DMS53 (cell line): ENCODE measurements at regions not wholly inside any gene's neighbourhood (a gene's known extent, or its start where the extent isn't known, plus 50 kb on each side); places are given as distances from the start of the nearest gene placed in this dataset.
"Not testable (repeated sequence)": the region's sequence is repeated elsewhere in the genome, so short reads cannot be mapped to it uniquely, and the experiment has no call there.

Experiments used
- DNase-seq: peaks from one replicate; lab custom pipeline; 2025; lab: John Stamatoyannopoulos, UW

DNA sequence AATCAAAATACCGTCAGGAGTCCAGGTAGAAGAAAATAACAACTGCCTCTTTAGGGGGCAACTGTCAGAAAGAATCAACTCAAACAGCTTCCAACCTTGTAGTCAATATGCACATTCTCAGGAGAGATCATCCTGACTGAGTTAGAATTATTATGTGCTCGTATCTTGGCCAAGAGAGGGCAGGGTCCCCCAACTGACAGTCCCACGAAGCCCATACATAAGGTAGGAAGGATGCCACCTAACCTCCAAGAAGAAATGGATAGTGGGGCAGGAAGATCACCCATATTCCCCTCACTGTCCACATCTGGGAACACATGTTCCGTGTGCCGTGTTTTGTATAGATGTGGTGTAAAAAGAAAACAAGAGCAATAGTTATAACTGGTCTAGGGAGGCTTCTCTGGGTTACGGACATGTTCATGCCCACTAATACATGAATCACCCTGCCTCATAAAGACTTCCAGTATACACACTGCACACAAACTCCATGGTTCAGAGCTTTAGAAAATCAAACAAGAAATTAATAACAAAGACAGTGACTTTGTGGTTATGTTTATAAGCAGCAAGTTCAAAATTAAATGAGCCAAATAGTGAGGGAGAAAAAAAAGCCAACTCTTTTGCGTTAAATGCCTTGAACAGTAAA is 295.6 kb downstream of the FGFR2 start:
- no peak for DNase-seq

DNA sequence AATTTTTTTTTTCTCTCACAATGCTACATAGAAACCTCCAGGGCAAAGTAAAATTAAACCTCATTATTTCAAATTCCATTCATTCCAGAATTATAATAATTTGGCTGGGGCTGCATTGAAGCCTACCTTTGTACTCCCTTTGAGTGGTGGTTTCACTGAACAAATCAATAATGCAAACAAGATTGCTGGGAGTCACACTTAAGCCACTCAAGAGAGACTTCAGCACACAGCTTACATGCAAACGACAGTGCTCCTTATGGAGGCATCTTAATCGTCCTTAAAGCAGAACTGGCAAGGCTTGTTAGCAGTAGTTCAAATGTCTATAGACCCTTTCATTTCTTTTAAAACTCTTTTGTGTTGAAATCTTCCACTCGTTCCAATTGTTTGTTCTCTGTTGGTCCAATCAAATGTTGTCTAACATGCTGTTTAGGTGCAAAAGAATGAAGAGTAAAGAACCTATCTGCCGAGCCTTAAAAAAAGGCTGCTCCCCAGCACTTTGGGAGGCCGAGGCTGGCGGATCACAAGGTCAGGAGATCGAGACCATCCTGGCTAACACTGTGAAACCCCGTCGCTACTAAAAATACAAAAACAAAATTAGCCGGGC is 294.9 kb downstream of the FGFR2 start:
- DNase-seq: no peak

DNA sequence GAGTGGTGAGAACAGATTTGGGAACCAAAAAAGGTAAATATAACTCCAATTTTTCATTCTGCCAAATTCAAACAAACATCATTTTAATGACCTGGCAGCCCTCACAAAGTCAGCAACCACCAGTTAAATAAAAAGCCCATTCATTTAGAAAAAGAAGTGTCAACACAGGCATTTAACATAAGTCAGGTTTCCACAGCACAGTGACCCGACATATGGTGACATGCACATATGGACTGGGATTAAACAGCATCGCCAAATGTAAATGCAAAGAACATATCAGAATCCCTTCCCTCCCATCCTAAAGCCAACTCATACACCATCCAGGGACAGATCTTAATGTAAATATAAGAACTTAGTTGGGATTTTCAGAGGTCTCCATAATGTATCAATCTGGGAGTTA is 293.2 kb downstream of the FGFR2 start:
- DNase-seq: no peak

DNA sequence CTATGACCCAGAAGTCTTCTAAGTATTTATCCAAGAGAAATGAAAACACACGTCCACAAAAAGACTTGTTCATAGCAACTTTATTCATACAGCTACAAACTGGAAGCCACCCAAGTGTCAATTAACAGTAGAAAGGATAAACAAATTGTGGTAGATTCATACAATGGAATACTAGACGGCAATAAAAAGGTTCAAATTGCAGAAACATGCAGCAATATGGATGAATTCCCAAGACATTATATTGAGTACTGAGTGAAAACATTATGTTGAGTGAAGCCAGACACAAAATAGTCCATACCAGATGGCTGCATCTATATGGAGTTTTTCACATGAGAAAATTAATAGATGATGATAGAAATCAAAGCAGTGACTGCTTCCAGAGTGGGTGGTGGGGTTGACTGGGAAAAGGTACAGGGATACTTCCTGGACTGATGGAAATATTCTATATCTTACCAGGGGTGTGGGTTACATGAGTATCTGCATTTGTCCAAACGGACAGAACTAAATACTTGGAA is 292.0 kb downstream of the FGFR2 start:
- no peak for DNase-seq

DNA sequence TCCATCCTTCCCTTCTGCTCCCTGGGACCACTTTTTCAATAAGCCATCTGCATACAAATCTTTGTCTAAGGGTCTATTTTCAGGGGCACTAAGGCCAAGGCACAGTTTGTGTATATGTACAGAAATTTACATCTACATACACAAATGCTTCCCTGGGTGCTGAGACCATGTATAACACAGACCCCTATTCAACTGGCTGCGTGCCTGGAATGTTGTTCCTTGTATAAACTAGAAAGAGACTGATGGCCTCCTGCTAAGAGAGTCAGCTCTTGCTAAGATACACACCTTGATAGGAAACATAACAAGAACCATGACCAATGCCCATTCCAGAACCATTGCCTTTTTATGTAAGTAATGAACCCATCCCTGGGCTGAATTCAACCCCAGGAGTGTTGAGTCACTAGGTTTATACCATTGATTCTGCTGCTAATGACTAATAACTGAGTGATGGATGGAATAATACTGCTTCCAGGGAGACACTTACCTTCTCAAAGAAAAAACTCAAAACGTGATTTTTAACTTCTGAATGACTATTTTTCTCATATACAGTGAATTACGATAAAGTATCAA is 290.7 kb downstream of the FGFR2 start:
- DNase-seq: no peak

DNA sequence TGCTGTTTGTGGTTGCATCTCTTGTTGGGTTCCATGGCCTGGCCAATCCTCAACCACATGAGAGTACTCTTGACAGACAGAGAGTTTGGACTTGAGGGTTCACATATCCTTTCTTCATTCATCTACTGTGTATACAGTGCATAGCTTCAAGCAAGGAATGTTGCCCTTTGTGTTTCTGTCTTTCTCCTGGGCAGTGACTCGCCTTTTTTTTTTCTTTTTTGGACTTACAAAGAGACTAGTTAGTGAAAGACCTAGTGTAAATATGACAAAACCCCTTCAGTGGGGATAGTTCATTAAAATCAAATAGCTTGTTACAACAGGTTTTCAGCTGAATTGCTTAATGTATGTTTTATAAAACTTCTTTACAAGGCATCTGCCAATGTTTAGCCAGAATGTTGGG is 290.2 kb downstream of the FGFR2 start:
- no peak for DNase-seq

DNA sequence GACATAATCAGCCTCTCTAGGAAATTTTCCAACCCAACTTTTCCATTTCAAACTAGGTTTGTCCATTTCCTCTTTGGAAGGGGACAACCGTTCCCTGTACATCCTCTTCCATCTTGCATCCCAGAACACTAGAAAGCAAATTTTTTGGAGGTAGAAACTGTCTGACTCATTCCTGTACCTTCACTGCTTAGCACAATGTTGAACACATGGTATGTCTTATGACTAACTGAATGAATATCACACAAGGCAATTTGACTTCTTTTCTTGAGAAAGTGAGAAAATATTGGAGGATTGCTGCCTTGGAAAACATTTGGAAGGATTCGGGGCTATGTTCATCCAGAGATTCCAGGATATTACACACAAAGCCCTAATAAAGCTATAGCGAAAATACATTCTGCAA is 289.1 kb downstream of the FGFR2 start:
- DNase-seq: no peak

DNA sequence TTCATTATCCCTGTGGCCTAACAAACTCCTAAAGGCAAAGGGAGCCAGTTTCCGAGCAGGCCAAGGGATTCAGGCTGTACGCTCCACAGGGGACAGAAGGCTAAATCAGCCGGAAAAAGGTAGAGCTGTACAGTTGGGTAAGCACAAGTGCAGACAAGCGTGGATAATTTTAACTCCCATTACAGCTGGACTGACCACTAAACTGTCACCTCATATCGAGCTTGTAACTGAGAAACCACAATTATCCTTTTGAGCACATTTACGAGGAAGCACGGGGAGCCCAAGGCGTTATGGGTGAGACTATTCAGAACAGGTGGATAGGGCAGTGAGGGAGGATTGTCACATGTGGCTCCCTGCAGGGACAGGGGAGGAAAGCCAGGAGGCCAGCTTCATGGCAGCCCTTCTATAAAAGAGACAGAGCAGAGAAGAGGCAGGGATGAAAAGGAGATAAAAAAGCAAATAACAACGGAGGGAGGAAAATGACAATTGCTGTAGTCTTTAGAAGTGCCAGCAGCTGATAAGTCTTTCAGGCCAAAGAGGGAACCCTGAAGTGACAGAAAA is 288.0 kb downstream of the FGFR2 start:
- DNase-seq: no peak

DNA sequence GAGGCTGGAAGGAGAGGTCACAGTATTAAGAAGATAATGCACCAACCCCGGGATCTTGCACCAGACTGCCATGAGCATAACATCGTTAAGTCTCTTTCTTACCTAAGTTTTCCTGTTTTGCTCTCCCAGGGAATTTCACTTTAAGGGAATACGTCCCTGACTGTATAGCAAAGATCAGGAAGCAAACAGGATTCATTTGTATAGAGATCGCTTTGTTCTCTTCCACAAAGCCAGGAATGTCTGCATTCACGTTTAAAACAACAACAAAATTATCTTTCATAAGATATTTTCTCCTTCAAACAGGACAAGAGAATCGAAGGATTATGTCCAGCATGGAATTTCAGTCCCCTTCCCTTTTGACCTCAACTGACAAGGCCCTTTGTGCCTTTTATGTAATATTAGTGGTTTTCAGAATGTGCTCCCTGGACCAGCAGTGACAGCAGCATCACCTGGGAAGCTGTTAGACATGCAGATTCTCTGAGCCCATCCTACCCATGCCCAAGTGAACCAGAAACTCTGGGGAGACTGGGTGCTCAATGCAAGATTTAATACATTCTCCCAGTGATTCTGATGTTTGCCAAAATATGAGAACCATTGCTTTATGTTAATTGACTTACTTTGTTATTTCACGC is 286.3 kb downstream of the FGFR2 start:
- DNase-seq: no peak

DNA sequence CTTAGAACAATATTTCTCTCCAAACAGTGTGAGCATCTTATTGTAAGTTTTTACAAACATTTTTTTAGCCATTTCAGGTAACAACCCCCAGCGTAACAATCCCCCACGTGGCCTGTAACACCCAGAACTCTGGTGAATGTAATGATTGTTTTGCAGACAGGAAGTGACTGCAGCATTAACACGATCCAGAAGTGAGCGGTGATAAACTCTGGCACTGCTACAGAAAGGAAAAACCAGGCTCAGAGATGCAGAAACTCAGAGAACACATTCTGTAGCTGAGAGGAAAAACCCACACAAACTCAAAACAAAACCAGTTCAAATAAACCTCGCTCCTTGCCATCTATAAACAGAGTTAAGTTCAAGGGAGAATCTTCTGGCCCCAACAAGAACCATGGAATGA is 285.7 kb downstream of the FGFR2 start:
- DNase-seq: no peak

DNA sequence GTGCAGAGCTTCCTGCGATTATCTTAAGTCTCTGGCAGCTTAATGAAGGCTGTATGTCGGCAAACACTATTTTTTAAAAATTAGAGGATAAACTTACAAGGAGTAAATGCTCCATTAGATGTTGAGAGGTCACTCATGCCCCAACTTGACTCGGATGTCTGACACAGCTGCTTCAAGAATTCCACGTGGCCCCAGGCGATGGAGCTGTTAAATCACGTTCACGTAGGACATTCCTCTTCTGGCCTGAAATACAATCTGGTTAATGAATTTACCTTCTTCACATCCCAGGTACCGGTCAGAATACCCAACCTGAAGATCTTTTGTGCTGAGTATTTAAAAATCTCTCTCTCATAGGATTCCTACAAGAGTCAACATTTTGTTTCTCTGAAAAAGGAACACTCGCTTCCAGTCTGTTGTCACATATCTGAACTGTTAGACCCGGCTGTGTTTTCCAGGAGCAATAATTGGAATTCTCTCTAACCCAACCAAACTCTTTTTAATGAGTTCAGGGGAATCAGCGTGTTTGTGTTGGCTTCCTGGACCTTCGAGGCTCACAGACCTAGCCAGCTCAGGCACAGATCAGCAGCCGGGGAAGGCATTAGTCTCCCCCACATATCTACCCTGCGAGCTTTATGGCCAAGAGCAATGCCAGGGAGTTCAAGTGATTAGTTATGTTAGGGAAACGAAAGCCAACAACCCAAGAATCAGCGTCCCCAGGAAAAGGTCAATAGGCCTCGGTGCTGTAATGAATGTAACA is 284.9 kb downstream of the FGFR2 start:
- no peak for DNase-seq

DNA sequence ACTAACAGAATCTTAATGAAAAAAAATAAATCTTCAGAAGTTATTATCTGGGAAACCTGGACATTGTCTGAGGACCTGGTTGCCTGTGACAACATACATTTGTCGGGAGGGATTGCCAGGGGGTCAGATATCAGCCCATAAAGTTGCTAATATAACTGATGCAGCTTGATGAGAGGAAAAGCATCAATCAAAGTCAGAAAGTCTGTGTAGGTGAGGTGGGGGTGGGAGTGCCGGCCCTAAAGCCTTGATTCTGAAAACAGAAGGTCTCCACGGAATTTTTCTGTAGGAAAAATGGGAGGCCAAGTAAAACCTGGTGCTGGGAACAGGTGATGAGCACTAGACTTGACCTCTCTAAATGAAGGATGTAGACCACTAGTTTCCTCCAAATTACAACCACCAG is 281.8 kb downstream of the FGFR2 start:
- DNase-seq: no peak

DNA sequence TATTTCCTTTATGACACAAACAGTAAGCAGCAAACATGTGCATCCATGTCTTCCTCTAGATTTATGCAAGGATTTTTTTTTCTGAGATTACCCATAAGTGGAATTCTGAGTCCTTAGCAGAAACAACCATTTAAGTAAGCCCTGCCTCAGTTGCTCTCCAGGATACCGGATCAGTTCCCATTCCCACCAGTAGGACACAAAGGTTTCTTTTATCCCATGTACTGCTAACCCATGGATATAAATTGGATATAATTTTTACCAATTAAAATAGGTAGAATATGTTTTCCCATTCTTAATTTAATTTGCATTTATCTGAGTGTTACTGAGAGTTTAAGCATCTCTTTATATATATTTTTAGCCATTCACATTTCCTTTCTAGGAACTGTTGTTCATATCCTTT is 280.9 kb downstream of the FGFR2 start:
- no peak for DNase-seq

DNA sequence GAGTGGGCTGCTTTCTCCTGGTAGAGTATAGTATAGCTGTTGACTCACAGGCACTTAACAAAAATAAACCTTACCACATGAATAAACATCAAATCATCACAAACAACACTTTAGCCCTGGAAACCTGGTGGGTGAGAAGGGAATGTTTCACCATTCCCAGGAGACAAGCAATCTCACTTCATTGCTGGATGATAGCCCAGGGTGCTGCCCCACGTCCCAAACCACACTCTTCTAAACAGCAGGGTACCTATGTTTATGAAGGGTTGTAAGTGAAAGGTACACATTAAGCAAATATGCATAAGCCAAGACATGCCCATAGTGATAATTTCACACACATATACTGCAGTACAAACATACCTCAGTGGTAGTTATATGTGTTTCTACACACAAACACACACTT is 276.2 kb downstream of the FGFR2 start:
- DNase-seq: peak; percentile 34

DNA sequence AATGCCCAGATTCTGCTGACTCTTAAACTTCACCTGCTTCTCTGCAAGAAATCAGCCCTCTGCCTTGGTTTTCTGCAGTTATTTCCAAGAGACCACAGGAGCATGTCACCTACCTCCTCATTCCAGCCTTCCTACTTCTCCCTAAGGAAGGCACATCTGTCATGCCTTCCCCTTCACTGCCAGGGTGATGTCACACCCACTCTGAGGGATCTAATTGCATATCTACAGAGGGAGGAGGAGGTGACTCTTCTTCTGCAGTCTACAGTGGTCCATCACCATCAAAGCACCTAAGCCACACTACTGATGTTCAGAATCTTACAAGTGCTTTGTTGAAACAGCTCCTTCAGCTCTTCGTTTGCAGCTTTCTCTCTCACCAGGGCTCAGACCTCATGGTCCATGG is 275.5 kb downstream of the FGFR2 start:
- peak; percentile 27 for DNase-seq

DNA sequence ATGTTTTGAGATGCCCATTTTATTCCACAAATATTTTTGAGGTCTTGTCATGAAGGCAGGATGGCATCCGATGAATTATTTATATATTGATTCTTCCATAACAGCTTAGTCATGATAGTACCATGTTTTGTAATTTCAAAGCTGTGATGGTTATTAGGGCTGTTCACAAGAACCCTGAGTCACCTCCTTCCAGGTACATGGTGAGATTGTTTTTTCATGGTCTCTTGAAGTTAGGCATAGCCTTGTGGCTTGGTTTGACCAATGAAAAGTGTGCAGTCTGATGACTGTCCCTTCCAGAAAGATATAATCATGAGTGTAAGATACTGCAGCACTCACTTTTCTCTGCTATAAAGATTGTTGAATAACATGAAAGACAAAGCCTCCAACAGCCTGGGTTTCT is 274.8 kb downstream of the FGFR2 start:
- no peak for DNase-seq

DNA sequence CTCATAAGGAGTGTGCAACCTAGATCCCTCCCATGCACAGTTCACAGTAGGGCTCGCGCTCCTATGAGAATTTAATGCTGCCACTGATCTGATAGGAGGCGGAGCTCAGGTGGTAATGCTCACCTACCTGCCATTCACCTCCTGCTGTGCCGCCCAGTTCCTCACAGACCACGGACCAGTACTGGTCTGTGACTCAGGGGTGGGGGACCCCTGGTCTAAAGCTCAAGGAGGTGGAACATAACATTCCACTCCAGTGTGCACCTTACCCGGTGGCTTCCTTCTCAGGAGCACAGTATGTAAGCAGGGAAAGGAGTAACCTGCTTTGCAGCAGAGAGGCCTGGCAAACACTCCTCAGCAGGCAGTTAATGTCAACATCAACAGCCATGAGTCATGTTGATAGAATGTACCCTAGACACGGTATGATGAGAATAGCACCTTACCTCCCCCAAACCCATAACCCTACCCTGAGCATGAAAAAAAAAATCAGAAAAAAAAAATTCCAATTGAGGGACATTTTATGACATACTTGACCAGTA is 273.5 kb downstream of the FGFR2 start:
- DNase-seq: peak; percentile 89

DNA sequence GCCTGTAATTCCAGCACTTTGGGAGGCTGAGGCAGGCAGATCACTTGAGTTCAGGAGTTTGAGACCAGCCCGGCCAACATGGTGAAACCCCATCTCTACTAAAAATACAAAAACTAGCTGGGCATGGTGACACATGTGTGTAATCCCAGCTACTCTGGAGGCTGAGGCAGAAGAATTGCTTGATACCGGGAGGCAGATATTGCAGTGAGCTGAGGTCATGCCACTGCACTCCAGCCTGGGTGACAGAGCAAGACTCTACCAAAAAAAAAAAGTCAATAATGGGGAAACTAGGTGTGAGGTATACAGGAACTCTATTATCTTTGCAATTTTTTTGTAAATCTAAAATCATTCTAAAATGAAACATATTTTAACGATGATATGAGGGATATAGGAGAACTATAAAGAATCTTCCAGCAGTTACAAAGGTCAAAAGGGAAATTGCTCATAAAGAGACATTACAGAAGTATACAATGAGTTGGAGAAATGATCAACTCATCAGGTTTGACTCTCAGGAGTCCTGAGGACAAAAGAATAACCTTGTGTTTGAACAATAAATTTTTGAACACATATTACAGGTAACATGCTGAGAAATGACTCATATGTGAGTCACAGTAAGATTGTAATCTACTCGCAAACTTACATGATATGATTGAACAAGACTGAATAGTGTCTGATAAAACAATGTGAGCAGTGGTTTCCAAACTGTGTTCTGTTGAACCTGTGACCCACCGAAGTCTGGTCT is 272.6 kb downstream of the FGFR2 start:
- peak; percentile 78 for DNase-seq

DNA sequence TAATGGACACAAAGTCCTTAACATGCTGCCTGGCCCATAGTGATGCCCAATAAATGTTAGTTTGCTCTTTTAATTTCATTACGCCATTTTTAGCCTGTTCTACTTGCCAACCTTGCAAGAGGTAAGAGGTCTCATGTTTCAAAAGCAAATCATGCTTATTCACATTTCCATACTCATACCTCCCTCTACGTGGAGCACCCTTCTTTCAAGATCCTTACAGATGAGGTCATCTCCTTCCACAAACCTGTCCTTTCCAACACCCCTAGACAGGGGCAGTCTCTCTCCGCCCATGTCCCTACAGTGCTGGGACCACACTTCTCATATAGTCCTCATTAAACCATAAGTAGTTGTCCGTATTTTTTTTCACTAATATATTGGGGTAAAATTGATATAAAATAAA is 271.3 kb downstream of the FGFR2 start:
- peak; percentile 16 for DNase-seq

DNA sequence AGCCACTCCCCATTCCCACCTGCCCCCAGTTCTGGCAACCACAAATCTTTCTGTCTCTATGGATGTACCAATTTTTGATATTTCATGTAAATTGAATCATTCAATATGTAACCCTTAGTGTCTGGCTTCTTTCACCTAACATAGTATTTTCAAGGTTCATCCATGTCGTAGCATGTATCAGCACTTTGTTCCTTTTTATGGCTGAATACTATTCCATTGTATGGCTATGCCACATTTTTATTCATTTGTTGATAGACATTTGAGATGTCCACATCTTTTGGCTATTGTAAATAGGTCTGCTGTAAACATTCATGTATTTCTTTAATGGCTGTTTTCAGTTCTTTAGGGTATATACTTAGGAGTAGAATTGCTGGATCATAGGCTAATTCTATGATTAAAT is 270.5 kb downstream of the FGFR2 start:
- no peak for DNase-seq

DNA sequence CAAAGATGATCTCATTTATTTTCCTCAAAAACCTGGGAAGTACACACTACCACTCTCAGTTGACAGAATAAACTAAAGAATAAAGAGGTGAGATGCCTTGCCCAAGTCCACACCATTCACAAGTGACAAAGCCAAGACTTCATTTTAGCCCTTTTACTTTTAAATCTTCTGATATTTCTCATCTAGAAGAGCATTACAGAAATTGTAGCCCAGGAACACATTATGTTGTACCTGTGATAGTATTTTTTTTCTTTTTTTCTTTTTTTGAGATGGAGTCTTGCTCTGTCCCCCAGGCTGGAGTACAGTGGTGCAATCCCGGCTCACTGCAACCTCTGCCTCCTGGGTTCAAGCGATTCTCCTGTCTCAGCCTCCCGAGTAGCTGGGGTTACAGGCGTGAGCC is 268.6 kb downstream of the FGFR2 start:
- not testable (repeated sequence) for DNase-seq
